WTC11 (cell line): ENCODE measurements at regions not wholly inside any gene's neighbourhood (a gene's known extent, or its start where the extent isn't known, plus 50 kb on each side); places are given as distances from the start of the nearest gene placed in this dataset.

Experiments
- ATAC-seq: fragments of 200-7000 bp; cut with Tn5 transposase; 2 replicates; pipeline ENCODE4 v1.10.0; 2021; ENCODE audit warnings: mild to moderate bottlenecking, moderate library complexity
- CTCF ChIA-PET: fragments of 300-600 bp; sonication (Branson Sonifier 250); formaldehyde crosslinking; loops from one replicate; lab custom pipeline; 2021; ENCODE audit warnings: antibody characterized with exemption; lab: Charles Lee
- POLR2A ChIA-PET: fragments of 350-600 bp; sonication (Branson Sonifier 250); formaldehyde crosslinking; loops from one replicate; lab custom pipeline; 2021; ENCODE audit warnings: antibody characterized with exemption; lab: Charles Lee
- DNase-seq: peaks from one replicate; pipeline ENCODE4 v3.0.0; 2021; ENCODE audit warnings: low spot score
- H3K27ac Mint-ChIP-seq: 2 replicates; pipeline ENCODE4 v1.8.0; 2021; ENCODE audit warnings: mixed read lengths
- H3K27me3 Mint-ChIP-seq: 2 replicates; pipeline ENCODE4 v1.8.0; 2021; ENCODE audit warnings: low read depth, mild to moderate bottlenecking, moderate library complexity, mixed read lengths
- H3K36me3 Mint-ChIP-seq: 2 replicates; pipeline ENCODE4 v1.8.0; 2021; ENCODE audit warnings: mixed read lengths
- H3K4me1 Mint-ChIP-seq: 2 replicates; pipeline ENCODE4 v1.8.0; 2022; ENCODE audit warnings: mixed read lengths
- H3K4me3 Mint-ChIP-seq: 2 replicates; pipeline ENCODE4 v1.8.0; 2021; ENCODE audit warnings: mild to moderate bottlenecking, moderate library complexity, mixed read lengths
- H3K9me3 Mint-ChIP-seq: 2 replicates; pipeline ENCODE4 v1.8.0; 2021; ENCODE audit warnings: mixed read lengths
- AR ChIP-seq: fragments of 250-450 bp; sonication (Bioruptor Pico); IDR thresholded peaks from 2 replicates; pipeline ENCODE4 v1.9.0; 2021; ENCODE audit warnings: mild to moderate bottlenecking
- CBFB ChIP-seq: sonication (generic); formaldehyde crosslinking; IDR thresholded peaks from 2 replicates; pipeline ENCODE4 v1.8.1; 2022; ENCODE audit warnings: mild to moderate bottlenecking, low read depth, missing genetic modification reagents
- CDX4 ChIP-seq: fragments of 250-450 bp; sonication (Bioruptor Pico); IDR thresholded peaks from 2 replicates; pipeline ENCODE4 v1.9.0; 2021; ENCODE audit warnings: moderate library complexity, mild to moderate bottlenecking, inconsistent platforms, borderline replicate concordance
- CREB1 ChIP-seq: sonication (generic); formaldehyde crosslinking; IDR thresholded peaks from 2 replicates; pipeline ENCODE4 v1.8.0; 2023; ENCODE audit warnings: mild to moderate bottlenecking, missing genetic modification reagents
- ERG ChIP-seq: fragments of 250-450 bp; sonication (Bioruptor Pico); IDR thresholded peaks from 2 replicates; pipeline ENCODE4 v1.8.0; 2021; ENCODE audit warnings: mild to moderate bottlenecking
- GRHL2 ChIP-seq: fragments of 250-450 bp; sonication (Bioruptor Pico); IDR thresholded peaks from 2 replicates; pipeline ENCODE4 v1.8.0; 2022; ENCODE audit warnings: mild to moderate bottlenecking, moderate library complexity; ENCODE audit not compliant: insufficient replicate concordance, severe bottlenecking
- PRRX2 ChIP-seq: fragments of 250-450 bp; sonication (Bioruptor Pico); IDR thresholded peaks from 2 replicates; pipeline ENCODE4 v1.8.0; 2021; ENCODE audit warnings: mild to moderate bottlenecking
- RELA ChIP-seq: sonication (generic); formaldehyde crosslinking; IDR thresholded peaks from 2 replicates; pipeline ENCODE4 v1.8.1; 2022; ENCODE audit warnings: missing genetic modification reagents, mild to moderate bottlenecking, borderline replicate concordance
- RORB ChIP-seq: fragments of 250-450 bp; sonication (Bioruptor Pico); IDR thresholded peaks from 2 replicates; pipeline ENCODE4 v1.9.0; 2021; ENCODE audit warnings: mild to moderate bottlenecking
- ZNF396 ChIP-seq: fragments of 250-450 bp; sonication (Bioruptor Pico); IDR thresholded peaks from 2 replicates; pipeline ENCODE4 v1.8.0; 2021; ENCODE audit warnings: mild to moderate bottlenecking, moderate library complexity, borderline replicate concordance
- TF ChIP-seq, protein P1 (sequence below): sonication (generic); formaldehyde crosslinking; IDR thresholded peaks from 2 replicates; pipeline ENCODE4 v1.8.0; 2022; ENCODE audit warnings: mild to moderate bottlenecking, missing genetic modification reagents
- TF ChIP-seq, protein P2 (sequence below): sonication (generic); formaldehyde crosslinking; IDR thresholded peaks from 2 replicates; pipeline ENCODE4 v1.8.0; 2023; ENCODE audit warnings: missing genetic modification reagents, mild to moderate bottlenecking, borderline replicate concordance
- TF ChIP-seq, protein P3 (sequence below): sonication (generic); formaldehyde crosslinking; IDR thresholded peaks from 2 replicates; pipeline ENCODE4 v1.8.1; 2022; ENCODE audit warnings: missing genetic modification reagents, borderline replicate concordance
- TF ChIP-seq, protein P4 (sequence below): fragments of 250-450 bp; sonication (Bioruptor Pico); IDR thresholded peaks from 2 replicates; pipeline ENCODE4 v1.9.0; 2021; ENCODE audit warnings: mild to moderate bottlenecking

DNA sequence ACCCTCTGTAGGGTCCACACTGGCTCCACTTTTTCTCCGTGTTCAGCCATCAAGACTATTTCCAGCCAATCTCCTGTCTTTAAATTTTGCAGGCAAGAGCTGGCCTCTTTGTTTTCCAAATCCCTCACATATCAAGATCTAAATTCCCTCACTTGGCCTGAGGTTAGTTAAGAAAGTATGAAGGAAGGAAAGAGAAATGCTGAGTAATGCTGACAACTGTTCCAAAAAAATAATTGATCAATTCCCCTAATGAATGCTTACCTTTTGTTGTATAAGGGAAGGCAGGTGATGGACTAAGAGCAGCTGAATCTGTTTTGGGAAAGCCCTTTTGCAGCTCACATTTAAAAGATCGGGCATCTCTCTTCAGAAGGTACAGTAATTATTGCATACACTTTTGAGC is 105.1 kb upstream of the KCNJ16 start:
- Mint-ChIP-seq H3K27ac (peak overlapping the region; percentile 62; the same call in 1 of the 2 replicates), H3K36me3 (peaks cover 10% of the 10 kb centered on the region)
- TF ChIP-seq, protein P1, sequence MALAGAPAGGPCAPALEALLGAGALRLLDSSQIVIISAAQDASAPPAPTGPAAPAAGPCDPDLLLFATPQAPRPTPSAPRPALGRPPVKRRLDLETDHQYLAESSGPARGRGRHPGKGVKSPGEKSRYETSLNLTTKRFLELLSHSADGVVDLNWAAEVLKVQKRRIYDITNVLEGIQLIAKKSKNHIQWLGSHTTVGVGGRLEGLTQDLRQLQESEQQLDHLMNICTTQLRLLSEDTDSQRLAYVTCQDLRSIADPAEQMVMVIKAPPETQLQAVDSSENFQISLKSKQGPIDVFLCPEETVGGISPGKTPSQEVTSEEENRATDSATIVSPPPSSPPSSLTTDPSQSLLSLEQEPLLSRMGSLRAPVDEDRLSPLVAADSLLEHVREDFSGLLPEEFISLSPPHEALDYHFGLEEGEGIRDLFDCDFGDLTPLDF (CRISPR knock-in tag) = no peak
- TF ChIP-seq ERG (CRISPR knock-in tag) (no peak), PRRX2 (no peak), CDX4 (CRISPR knock-in tag) (no peak), CBFB (no peak), GRHL2 (no peak), ZNF396 (CRISPR knock-in tag) (no peak), RORB (CRISPR knock-in tag) (no peak), AR (CRISPR knock-in tag) (no peak), RELA (no peak), CREB1 (CRISPR knock-in tag) (no peak)
- TF ChIP-seq, protein P2, sequence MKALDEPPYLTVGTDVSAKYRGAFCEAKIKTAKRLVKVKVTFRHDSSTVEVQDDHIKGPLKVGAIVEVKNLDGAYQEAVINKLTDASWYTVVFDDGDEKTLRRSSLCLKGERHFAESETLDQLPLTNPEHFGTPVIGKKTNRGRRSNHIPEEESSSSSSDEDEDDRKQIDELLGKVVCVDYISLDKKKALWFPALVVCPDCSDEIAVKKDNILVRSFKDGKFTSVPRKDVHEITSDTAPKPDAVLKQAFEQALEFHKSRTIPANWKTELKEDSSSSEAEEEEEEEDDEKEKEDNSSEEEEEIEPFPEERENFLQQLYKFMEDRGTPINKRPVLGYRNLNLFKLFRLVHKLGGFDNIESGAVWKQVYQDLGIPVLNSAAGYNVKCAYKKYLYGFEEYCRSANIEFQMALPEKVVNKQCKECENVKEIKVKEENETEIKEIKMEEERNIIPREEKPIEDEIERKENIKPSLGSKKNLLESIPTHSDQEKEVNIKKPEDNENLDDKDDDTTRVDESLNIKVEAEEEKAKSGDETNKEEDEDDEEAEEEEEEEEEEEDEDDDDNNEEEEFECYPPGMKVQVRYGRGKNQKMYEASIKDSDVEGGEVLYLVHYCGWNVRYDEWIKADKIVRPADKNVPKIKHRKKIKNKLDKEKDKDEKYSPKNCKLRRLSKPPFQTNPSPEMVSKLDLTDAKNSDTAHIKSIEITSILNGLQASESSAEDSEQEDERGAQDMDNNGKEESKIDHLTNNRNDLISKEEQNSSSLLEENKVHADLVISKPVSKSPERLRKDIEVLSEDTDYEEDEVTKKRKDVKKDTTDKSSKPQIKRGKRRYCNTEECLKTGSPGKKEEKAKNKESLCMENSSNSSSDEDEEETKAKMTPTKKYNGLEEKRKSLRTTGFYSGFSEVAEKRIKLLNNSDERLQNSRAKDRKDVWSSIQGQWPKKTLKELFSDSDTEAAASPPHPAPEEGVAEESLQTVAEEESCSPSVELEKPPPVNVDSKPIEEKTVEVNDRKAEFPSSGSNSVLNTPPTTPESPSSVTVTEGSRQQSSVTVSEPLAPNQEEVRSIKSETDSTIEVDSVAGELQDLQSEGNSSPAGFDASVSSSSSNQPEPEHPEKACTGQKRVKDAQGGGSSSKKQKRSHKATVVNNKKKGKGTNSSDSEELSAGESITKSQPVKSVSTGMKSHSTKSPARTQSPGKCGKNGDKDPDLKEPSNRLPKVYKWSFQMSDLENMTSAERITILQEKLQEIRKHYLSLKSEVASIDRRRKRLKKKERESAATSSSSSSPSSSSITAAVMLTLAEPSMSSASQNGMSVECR (CRISPR knock-in tag) = no peak
- TF ChIP-seq, protein P3, sequence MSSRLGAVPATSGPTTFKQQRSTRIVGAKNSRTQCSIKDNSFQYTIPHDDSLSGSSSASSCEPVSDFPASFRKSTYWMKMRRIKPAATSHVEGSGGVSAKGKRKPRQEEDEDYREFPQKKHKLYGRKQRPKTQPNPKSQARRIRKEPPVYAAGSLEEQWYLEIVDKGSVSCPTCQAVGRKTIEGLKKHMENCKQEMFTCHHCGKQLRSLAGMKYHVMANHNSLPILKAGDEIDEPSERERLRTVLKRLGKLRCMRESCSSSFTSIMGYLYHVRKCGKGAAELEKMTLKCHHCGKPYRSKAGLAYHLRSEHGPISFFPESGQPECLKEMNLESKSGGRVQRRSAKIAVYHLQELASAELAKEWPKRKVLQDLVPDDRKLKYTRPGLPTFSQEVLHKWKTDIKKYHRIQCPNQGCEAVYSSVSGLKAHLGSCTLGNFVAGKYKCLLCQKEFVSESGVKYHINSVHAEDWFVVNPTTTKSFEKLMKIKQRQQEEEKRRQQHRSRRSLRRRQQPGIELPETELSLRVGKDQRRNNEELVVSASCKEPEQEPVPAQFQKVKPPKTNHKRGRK (CRISPR knock-in tag) = no peak
- TF ChIP-seq, protein P4, sequence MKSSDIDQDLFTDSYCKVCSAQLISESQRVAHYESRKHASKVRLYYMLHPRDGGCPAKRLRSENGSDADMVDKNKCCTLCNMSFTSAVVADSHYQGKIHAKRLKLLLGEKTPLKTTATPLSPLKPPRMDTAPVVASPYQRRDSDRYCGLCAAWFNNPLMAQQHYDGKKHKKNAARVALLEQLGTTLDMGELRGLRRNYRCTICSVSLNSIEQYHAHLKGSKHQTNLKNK (CRISPR knock-in tag) = no peak
- TF ChIP-seq, all 79 proteins: peak for 0
- no peak overlapping the region for H3K4me3 Mint-ChIP-seq
- no peak for ATAC-seq
- ChIA-PET POLR2A (interaction anchor here (1.0 kb wide), 1 partner anchor 9 kb away, joined by 3 read pairs; no protein-coding TSS in a partner anchor), CTCF (no interaction called here)
- H3K4me1 Mint-ChIP-seq = no peaks in the 10 kb centered on the region
- H3K27me3 Mint-ChIP-seq = no peaks in the 10 kb centered on the region
- H3K9me3 Mint-ChIP-seq = peaks cover 22% of the 10 kb centered on the region
- DNase-seq = no peak
